Dermis microvascular lymphatic vessel endothelial cell (primary cell): ENCODE measurements at regions not wholly inside any gene's neighbourhood (a gene's known extent, or its start where the extent isn't known, plus 50 kb on each side); places are given as distances from the start of the nearest gene placed in this dataset.
"Not testable (repeated sequence)": the region's sequence is repeated elsewhere in the genome, so short reads cannot be mapped to it uniquely, and the experiment has no call there.

Experiments
- DNase-seq, 2 donors: peaks; one replicate each; pipeline versions ENCODE4 v3.0.0 to v3.0.0-alpha.2; 2010; ENCODE audit warnings: low read depth in 2 of 2

DNA sequence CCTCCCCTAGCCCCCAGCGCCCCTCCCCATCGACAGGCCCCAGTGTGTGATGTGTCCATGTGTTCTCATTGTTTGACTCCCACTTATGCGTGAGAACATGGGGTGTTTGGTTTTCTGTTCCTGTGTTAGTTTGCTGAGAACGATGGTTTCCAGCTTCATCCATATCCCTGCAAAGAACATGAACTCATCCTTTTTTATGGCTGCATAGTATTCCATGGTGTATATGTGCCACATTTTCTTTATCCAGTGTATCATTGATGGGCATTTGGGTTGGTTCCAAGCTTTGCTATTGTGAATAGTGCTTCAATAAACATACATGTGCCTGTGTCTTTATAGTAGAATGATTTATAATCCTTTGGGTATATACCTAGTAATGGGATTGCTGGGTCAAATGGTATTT lies 107.6 kb upstream of the ADGRG2 start:
- not testable (repeated sequence) for DNase-seq

DNA sequence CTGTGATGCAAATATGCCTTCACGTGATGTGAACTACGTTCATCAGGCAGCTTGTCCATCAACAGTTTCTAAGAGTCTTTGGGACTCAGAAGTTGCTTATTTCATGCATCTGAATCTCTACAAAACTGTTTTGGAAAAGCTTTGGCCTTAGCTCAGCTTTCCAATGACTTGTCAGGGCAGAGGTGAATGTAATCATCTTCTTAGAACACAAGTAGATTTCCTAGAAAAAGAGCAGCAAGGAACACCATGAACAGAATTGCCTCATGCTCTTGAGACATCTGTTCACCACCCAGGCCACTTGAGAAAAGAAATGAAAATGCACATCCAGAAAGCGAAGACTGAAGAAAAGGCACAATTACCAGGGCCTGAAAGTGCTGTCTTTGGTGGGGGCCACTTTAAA lies 105.8 kb upstream of the PDHA1 start:
- no peak for DNase-seq

DNA sequence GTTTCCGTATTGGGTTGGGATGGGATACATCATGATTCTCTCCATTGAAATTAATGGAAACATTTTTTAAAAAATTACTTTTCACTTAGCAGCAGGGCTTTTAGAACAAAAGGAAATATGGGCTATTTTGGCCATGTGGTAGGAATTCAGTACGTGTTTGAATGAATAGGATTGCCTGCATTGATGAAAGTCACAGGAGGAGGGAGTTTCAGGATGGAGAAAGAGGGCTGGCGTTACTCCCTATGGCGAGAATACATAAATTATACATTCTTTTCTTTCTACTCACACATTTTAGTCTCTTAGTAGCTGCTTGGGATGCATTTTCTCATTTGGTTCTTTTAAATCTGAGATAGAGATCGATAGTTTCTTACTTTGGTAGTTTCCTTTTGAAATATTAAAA lies 100.3 kb upstream of the PDHA1 start:
- DNase-seq, result no peak

DNA sequence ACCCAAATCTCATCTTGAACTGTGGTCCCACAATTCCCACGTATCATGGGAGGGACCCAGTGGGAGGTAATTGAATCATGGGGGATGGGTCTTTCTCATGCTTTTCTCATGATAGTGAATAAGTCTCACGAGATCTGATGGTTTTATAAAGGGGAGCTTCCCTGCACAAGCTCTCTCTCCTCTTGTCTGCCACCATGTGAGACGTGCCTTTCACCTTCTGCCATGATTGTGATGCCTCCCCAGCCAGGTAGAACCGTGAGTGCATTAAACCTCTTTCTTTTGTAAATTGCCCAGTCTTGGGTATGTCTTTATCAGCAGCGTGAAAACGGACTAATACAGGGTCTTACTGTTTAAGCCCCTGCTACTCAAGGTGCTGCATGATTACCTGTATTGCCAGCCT lies 98.8 kb upstream of the PDHA1 start:
- DNase-seq, result not testable (repeated sequence)

DNA sequence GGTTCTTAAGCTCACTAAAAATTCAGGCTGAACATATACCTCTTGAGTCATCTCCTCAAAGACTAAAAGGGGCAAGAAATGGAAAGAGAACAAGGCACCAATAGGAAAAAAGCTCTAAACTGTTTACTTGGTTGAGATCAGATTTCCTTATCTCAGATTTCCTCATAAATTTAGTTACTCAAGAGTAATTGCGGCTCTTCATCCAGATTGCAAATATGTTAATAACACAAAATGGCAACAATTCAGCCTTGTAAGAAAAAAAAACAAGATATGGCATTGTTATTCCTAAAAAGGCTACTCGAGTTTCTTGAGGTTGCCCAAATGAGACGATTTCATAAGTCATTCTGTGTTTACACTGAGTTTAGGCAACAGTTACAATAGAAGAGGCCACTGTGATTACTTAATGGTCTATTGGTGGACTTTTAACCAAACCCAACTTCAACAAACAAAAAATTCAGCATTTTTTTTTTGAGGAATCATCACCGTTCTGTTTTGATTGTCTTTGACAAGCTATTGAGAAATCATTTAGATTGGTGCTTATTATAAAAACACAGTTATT lies 97.9 kb upstream of the PDHA1 start:
- no peak for DNase-seq

DNA sequence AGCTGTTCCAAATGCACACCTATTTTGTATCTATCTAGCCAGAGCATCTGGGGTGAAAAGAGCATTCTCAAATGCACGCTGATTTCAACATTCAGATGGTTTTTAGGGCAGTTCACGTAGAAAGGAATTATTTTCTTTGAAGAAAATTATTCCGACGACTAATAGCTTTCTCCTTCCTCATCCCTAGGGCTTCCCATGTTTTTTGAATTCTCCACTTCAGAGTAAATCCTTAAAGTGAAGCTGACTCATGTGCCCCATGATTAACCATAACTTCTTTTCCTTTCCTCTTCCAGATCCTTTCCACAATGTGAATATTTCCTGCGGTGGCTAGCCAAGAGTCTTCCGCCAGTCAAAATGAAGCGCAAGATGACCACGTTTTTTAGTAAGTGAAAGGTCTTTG lies 86.7 kb upstream of the PDHA1 start:
- DNase-seq, result no peak

DNA sequence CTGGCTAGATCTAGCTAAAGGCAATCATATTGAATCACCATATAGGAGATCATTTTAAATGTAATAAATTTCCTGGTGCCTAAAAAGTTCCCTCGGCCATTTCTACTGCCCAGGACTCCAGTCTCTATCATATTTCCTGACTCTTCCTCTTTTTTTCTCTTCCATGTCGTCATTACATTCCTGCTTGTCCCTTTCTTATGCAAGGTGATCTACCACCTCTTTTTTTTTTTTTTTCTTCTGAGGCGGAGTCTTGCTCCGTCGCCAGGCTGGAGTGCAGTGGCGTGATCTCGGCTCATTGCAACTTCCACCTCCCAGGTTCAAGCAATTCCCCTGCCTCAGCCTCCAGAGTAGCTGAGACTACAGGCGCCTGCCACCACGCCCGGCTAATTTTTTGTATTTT lies 82.7 kb upstream of the PDHA1 start:
- DNase-seq, result not testable (repeated sequence)

DNA sequence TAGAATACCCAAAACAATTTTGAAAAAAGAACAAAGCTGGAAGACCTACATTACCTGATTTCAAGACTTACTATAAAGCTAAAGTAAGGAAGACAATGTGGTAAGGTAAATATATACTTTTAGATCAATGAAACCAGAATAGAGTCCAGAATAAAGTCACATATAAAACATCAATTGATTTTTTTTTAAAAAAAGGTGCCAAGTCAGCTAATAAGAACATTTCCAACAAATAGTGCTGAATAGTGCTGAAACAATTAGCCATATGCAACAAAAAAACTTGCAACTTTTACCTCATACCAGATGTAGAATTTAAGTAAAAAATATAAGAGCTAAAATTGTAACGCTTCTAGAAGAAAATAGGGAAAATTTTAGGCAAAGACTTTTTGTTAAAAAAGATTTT lies 73.0 kb upstream of the PDHA1 start:
- no peak for DNase-seq

DNA sequence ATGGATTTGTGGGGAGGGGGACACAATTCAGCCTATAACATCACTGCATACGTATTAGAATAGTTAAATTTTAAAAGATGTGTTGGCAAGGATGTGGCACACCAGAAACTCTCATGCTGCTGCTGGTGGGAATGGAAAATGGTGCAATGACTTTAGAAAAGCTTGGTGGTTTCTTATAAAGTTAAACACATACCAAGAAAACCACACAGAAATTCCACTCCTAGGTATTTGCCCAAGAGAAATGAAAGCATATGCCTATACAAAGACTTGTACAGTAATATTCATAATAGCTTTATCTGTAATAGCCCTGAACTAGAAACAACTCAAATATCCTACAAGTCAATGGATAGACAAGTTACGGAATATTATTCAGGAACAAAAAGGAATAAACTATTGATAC lies 71.3 kb upstream of the PDHA1 start:
- DNase-seq, result no peak

DNA sequence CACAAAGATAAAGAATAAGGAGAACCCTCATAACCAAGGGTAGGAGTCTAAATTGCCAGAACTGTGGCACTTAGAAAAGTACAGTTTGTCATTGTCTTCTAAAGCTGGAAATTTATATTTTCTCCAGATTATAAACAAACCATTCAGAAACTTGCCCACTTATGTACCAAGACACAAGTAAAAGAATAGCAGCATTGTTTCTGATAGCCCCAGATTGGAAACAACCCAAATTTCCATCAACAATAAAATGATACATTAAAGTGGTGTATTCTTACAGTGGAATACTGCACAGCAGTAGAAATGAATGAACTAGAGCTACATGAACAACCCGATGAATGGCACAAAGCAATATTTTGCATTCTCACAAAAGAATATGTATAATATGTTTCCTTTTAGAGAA lies 63.1 kb upstream of the PDHA1 start:
- DNase-seq, result no peak

DNA sequence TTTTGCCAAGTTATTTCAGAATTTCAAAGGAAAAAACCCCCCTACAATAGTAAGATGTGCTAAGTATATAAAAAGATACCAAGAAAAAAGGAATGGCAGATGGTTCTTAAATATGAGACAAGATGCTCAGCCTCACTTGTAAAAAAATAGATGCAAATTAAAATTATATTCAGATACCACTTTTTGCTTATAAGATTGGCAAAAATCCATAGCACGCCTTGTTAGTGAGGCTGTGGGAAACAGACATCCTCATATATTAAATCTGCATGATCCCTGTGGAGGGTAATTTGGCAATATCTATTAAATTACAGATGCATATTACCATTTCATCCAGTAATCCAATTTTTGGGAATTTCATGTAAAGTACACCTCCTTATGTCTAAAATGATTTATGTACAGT lies 62.5 kb upstream of the PDHA1 start:
- DNase-seq, result no peak

DNA sequence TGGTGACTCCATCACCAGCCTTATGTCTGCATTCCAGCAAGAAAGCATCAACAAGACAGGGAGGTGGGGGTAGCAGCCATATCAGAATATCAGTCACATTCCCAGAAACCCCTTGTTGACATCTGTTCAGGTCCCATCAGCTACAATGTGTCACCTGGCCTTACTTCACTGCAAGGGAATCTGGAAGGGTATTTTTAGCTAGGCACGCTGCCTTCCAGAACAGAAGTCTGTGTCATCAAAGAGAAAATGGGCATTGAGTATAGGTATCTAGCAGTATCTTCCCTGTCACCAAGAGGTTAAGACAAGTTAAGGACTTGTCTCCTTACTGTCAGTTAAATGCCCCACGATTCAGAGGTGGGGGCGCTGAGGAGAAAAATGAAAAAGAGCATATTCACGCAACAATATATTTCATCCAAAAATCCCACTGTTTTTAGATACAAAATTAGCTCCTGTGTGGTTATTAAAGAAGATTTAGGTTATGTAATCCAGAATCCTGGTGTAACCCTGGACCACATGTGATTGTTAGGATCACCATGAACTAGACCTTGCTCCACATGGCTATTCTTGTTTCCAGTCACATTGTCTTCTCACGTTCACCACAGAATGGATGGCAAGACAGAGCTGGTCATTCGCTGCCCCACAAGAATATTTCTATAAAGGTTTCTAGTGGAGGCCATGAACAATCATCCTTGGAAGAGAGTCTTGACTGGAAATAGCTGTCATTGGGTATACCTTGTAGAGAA lies 60.0 kb upstream of the PDHA1 start:
- DNase-seq, result no peak

DNA sequence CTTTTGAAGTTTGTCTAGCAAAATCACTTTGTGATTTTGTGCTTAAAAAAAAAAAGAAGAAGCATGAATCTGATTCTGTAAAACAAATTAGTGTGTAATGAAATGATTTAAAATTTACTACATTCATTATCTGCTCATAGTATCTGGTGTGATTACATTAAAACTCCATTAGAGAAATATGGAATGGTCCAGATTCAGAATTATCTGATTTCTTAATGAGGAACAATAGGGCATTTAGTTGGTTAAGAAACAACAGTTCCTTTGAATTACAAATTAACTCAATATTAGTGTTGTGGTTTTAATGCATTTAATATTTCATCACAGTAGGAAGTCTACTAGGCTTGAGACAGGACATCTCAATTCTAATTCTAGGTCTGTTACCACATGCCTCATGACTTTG lies 57.9 kb upstream of the PDHA1 start:
- DNase-seq, result no peak

DNA sequence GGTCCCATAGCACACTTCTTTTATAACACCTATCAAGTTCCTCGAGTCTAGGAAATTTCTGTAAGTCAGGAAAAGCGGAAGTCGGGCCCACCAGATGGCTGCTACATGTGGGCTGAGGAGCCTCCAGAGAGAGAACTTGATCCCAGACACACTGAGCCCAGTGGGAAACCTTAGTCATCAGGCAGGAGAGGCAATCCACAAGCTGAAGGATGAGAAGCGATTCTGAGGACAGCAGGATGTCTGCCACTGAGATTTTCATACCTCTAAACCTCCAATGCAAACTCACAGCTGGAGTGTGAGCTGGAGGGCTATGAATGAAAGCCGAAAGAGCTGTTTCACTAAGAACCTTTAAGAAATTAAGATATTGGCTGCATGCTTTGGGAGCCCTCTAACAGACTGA lies 52.6 kb upstream of the PDHA1 start:
- DNase-seq, result no peak

DNA sequence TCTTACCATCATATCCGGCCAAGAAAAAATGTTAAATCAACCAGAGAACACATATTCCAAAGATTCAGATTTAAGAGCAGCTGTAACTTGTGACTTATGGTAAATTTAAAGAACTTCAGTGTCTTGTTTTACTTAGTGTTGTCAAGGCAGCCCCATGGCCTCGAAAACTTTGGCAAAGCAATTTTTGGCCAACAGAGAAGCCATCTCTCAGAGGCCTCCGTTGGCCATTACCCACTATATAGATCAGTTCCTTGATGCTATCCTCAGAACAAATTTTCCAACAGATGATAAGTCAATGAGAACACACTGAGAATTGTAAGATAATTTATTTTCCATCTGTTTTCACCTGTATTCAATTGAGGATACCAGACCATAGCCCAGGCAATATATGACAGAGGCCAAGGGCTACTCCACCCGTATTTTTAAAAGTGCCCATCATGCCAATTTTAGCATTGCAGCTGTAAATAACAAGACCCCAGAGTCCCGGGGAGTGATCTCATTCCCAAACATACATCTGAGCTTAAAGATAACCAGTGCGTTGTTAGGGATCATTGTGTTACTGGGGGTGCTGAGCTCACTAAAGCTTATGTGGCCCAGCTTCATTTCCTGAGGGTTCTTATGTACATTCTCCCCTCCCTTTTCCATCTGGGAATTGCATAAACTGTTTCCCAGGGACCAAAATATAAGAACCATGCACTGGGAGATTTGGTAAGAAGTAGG lies 50.0 kb upstream of the PDHA1 start:
- no peak for DNase-seq
